K562 (cell line): ENCODE measurements at regions not wholly inside any gene's neighbourhood (a gene's known extent, or its start where the extent isn't known, plus 50 kb on each side); places are given as distances from the start of the nearest gene placed in this dataset.

Experiments
- ATAC-seq: fragments of 200-7000 bp; cut with Tn5 transposase; 3 replicates; pipeline ENCODE4 v1.9.1; 2020; ENCODE audit warnings: moderate library complexity
- BruUV-seq: library from RNA; stranded (reverse); fragments of 400-500 nt; replicated peaks from 2 replicates; lab custom pipeline; 2021; lab: Mats Ljungman, UMichigan
- CTCF ChIA-PET: fragments of 300-600 bp; formaldehyde crosslinking; extraction: SDS; loops from one replicate; lab custom pipeline; 2021; ENCODE audit warnings: low intra/inter-chr PET ratio; lab: Yijun Ruan, JAX
- POLR2A ChIA-PET: fragments of 300-600, 350-650 bp; sonication (Branson Sonifier 250); formaldehyde crosslinking; extraction: SDS; loops from one replicate; lab custom pipeline; 2021; ENCODE audit warnings: antibody characterized with exemption, inconsistent platforms; lab: Yijun Ruan, JAX
- DNase-seq, 4 experiments: peaks; one replicate each; pipeline versions ENCODE4 v3.0.0 to v3.0.0-alpha.2; 2011 to 2018; ENCODE audit warnings: low spot score in 3 of 4, mixed read lengths in 3 of 4; ENCODE audit errors: extremely low read depth in 1 of 4
- FAIRE-seq: peaks from 2 replicates; lab custom pipeline; 2011; peaks lifted over from hg19 to GRCh38; lab: Jason Lieb, UNC
- H2AFZ ChIP-seq: 2 replicates; pipeline ENCODE4 v1.6.0; 2011; ENCODE audit warnings: low read depth, low read length, control low read depth, inconsistent platforms
- H3K27ac ChIP-seq: fragments of 200-600 bp; 3 replicates; pipeline ENCODE4 v1.8.0; 2011; ENCODE audit warnings: low read depth, mild to moderate bottlenecking, control low read depth, inconsistent platforms, low read length, moderate library complexity, mixed read lengths; ENCODE audit errors: extremely low read depth
- H3K27me3 ChIP-seq, 2 experiments: fragments of 300-600 bp in 1 of 2; 2 replicates in 1 of 2; 3 replicates in 1 of 2; pipeline versions ENCODE4 v1.6.0 to v1.8.0; 2011; ENCODE audit warnings: inconsistent platforms in 2 of 2, low read length in 2 of 2, mild to moderate bottlenecking in 1 of 2, mixed read lengths in 1 of 2, moderate library complexity in 1 of 2; ENCODE audit not compliant: control insufficient read depth in 2 of 2, insufficient read depth in 2 of 2
- H3K36me3 ChIP-seq: fragments of 300-600 bp; 3 replicates; pipeline ENCODE4 v1.8.0; 2011; ENCODE audit warnings: mild to moderate bottlenecking, low read length, inconsistent platforms; ENCODE audit not compliant: control insufficient read depth, insufficient read depth
- H3K4me1 ChIP-seq, 2 experiments: fragments of 200-600 bp in 1 of 2; replicated peaks in 1 of 2; 2 replicates in 1 of 2; 3 replicates in 1 of 2; pipeline versions ENCODE4 v1.5.1 to v1.8.0; 2011; ENCODE audit warnings: inconsistent platforms in 2 of 2, low read length in 2 of 2, mild to moderate bottlenecking in 1 of 2, mixed read lengths in 1 of 2, moderate library complexity in 1 of 2; ENCODE audit not compliant: control insufficient read depth in 2 of 2, insufficient read depth in 2 of 2
- H3K4me2 ChIP-seq: 2 replicates; pipeline ENCODE4 v1.6.1; 2011; ENCODE audit warnings: low read length, control low read depth, inconsistent platforms, mixed read lengths; ENCODE audit not compliant: insufficient read depth
- H3K4me3 ChIP-seq: fragments of 200-600 bp; sonication (generic), shearing (Covaris generic); 2 replicates; pipeline ENCODE4 v1.5.1; 2016; ENCODE audit warnings: control low read depth, inconsistent platforms
- H3K79me2 ChIP-seq: fragments of 200-600 bp; 3 replicates; pipeline ENCODE4 v1.8.0; 2011; ENCODE audit warnings: low read length, inconsistent platforms; ENCODE audit not compliant: control insufficient read depth, insufficient read depth
- H3K9ac ChIP-seq, 2 experiments: 2 replicates each; pipeline versions ENCODE4 v1.6.0 to v1.6.1; 2011; ENCODE audit warnings: low read depth in 2 of 2, low read length in 2 of 2, control low read depth in 1 of 2, inconsistent platforms in 1 of 2, mild to moderate bottlenecking in 1 of 2, mixed read lengths in 1 of 2; ENCODE audit not compliant: insufficient read depth in 1 of 2
- H3K9me1 ChIP-seq: one replicate; pipeline ENCODE4 v1.6.0; 2011; ENCODE audit warnings: inconsistent platforms, mild to moderate bottlenecking, low read length, moderate library complexity; ENCODE audit not compliant: control insufficient read depth, insufficient read depth
- H3K9me3 ChIP-seq: replicated peaks from 2 replicates; pipeline ENCODE4 v1.5.1; 2011; ENCODE audit warnings: low read depth, low read length, inconsistent platforms; ENCODE audit not compliant: control insufficient read depth, insufficient read depth
- H4K20me1 ChIP-seq: replicated peaks from 2 replicates; pipeline ENCODE4 v1.6.1; 2011; ENCODE audit warnings: low read length, inconsistent platforms, mixed read lengths; ENCODE audit not compliant: control insufficient read depth, insufficient read depth
- CTCFL ChIP-seq: IDR thresholded peaks from 2 replicates; pipeline ENCODE4 v1.6.1; 2011; ENCODE audit warnings: borderline replicate concordance, low read depth, mild to moderate bottlenecking, moderate library complexity, low read length; ENCODE audit not compliant: insufficient read depth, poor library complexity, severe bottlenecking
- ELF2 ChIP-seq: fragments of 250-450 bp; sonication (Bioruptor Pico); IDR thresholded peaks from 2 replicates; pipeline ENCODE4 v1.5.0; 2021; ENCODE audit warnings: mild to moderate bottlenecking
- HMBOX1 ChIP-seq: sonication (generic); IDR thresholded peaks from 2 replicates; pipeline ENCODE4 v1.6.1; 2016
- MAZ ChIP-seq, 2 experiments: fragments of 450-650 bp in 1 of 2; sonication (generic) in 1 of 2; formaldehyde crosslinking; IDR thresholded peaks in 1 of 2; conservative IDR thresholded peaks in 1 of 2; 2 replicates each; pipeline versions ENCODE4 v1.4.0 to v1.5.0; 2020; ENCODE audit warnings: mild to moderate bottlenecking in 1 of 2, missing genetic modification reagents in 1 of 2
- PYGO2 ChIP-seq: fragments of 450-650 bp; IDR thresholded peaks from 2 replicates; pipeline ENCODE4 v1.6.1; 2016; ENCODE audit warnings: mild to moderate bottlenecking, missing genetic modification characterization, moderate library complexity, missing compliant biosample characterization
- RCOR1 ChIP-seq, 2 experiments: IDR thresholded peaks; 2 replicates each; pipeline ENCODE4 v1.6.1; 2012; ENCODE audit warnings: low read depth in 2 of 2, low read length in 2 of 2, borderline replicate concordance in 1 of 2, improper control_type of control experiment in 1 of 2
- RERE ChIP-seq: sonication (generic); formaldehyde crosslinking; IDR thresholded peaks from 2 replicates; pipeline ENCODE4 v1.8.0; 2023; ENCODE audit warnings: missing genetic modification reagents, mild to moderate bottlenecking, borderline replicate concordance
- SIN3A ChIP-seq, 2 experiments: fragments of 150-350 bp in 1 of 2; IDR thresholded peaks; 2 replicates each; pipeline ENCODE4 v1.6.1; 2011 to 2016; ENCODE audit warnings: borderline replicate concordance in 2 of 2, low read depth in 2 of 2, low read length in 2 of 2, mild to moderate bottlenecking in 2 of 2, moderate library complexity in 2 of 2; ENCODE audit not compliant: control insufficient read depth in 1 of 2
- SRF ChIP-seq, 2 experiments: fragments of 250-450, 450-650 bp in 1 of 2; sonication (Bioruptor Pico) in 1 of 2; sonication (generic) in 1 of 2; formaldehyde crosslinking; IDR thresholded peaks; 2 replicates each; pipeline versions ENCODE4 v1.5.0 to v1.5.1; 2020 to 2022; ENCODE audit warnings: mild to moderate bottlenecking in 1 of 2, missing genetic modification reagents in 1 of 2
- ZNF263 ChIP-seq: sonication (generic); formaldehyde crosslinking; IDR thresholded peaks from 2 replicates; pipeline ENCODE4 v1.8.0; 2022; ENCODE audit warnings: mild to moderate bottlenecking, missing genetic modification reagents, borderline replicate concordance
- ZNF75A ChIP-seq: fragments of 450-650 bp; formaldehyde crosslinking; IDR thresholded peaks from 2 replicates; pipeline ENCODE4 v1.4.0; 2020; ENCODE audit warnings: mild to moderate bottlenecking
- WGBS: fragments of 100-300 bp; shearing (Covaris generic); methylation state at CpG from one replicate; pipeline ENCODE4 v1.1.6; 2016; ENCODE audit warnings: low coverage, mixed read lengths; ENCODE audit not compliant: insufficient coverage; ENCODE audit errors: missing lambda C conversion rate; 5-methylcytosine and 5-hydroxymethylcytosine counted together
- in situ Hi-C: fragments of 300-500 bp; cut with MboI; formaldehyde crosslinking; loops from 4 replicates; pipeline ENCODE4 v1.15.0; 2018; ENCODE audit warnings: inconsistent platforms, mixed read lengths
- intact Hi-C: fragments of 100-400 bp; cut with micrococcal nuclease; formaldehyde crosslinking; loops from 2 replicates; pipeline ENCODE4 v1.14.2; 2022

GRCh38 chr2:34552337-34552736, 953.2 kb upstream of the FAM98A start (continued):
- no peak for TF ChIP-seq HMBOX1
- TF ChIP-seq PYGO2 (tag) = no peak
- TF ChIP-seq, all 486 proteins: peak for 0

- H3K4me3 ChIP-seq = no peak overlapping the region
- H3K79me2 ChIP-seq = no peaks in the 10 kb centered on the region
- no peak overlapping the region for H3K4me2 ChIP-seq
- no peaks in the 10 kb centered on the region for H4K20me1 ChIP-seq
- in situ Hi-C loops = no loop called here
- H3K36me3 ChIP-seq = no peaks in the 10 kb centered on the region
- BruUV-seq = no TSS peak
- ATAC-seq (no peak), DNase-seq (no peak), FAIRE-seq (no peak)
- H3K4me1 ChIP-seq = no peaks in the 10 kb centered on the region
- 0% methylated on average over 1 of the region's 3 CpGs for WGBS
- no peaks in the 10 kb centered on the region for H3K9me3 ChIP-seq
- intact Hi-C loops = no loop called here
- CTCF ChIA-PET = no interaction called here
- H3K9ac ChIP-seq = no peak overlapping the region
- no peak overlapping the region for H3K27ac ChIP-seq
- no peaks in the 10 kb centered on the region for H3K9me1 ChIP-seq
- H2AFZ ChIP-seq = no peak overlapping the region
- H3K27me3 ChIP-seq = no peaks in the 10 kb centered on the region
- POLR2A ChIA-PET = no interaction called here
- TF ChIP-seq ZNF75A (CRISPR knock-in tag) (no peak), RCOR1 (IDR thresholded peaks at IDR 0.05; ENCODE audit: borderline replicate concordance in 1 of 2, low read depth in 2 of 2, low read length in 2 of 2) (no peak), SIN3A (IDR thresholded peaks at IDR 0.05; ENCODE audit: borderline replicate concordance in 2 of 2, control insufficient read depth in 1 of 2, low read depth in 2 of 2, low read length in 2 of 2) (no peak), ELF2 (CRISPR knock-in tag) (no peak), MAZ (CRISPR knock-in tag; conservative IDR thresholded peaks at IDR 0.05 in 1 of 2, IDR thresholded peaks at IDR 0.05 in 1 of 2) (no peak), CTCFL (no peak), SRF (CRISPR knock-in tag; IDR thresholded peaks at IDR 0.05) (no peak), RERE (no peak), ZNF263 (CRISPR knock-in tag) (no peak)
These were observed 950.7 kb upstream of the FAM98A start for GRCh38 chr2:34549710-34550345.
